A549 (cell line): ENCODE measurements at regions not wholly inside any gene's neighbourhood (a gene's known extent, or its start where the extent isn't known, plus 50 kb on each side); places are given as distances from the start of the nearest gene placed in this dataset.

Experiments
- BHLHE40 ChIP-seq: IDR thresholded peaks from 2 replicates; pipeline ENCODE4 v1.6.1; 2012; ENCODE audit warnings: low read depth, low read length, inconsistent platforms
- CEBPB ChIP-seq, 2 experiments: fragments of >200 bp in 1 of 2; sonication (Bioruptor Twin) in 1 of 2; formaldehyde crosslinking in 1 of 2; IDR thresholded peaks; 2 replicates each; pipeline ENCODE4 v1.6.1; 2012 to 2016
- CTCF ChIP-seq: fragments of >200 bp; sonication (Bioruptor Twin); formaldehyde crosslinking; IDR thresholded peaks from 3 replicates; pipeline ENCODE4 v1.5.1; 2016
- E2F6 ChIP-seq: IDR thresholded peaks from 2 replicates; pipeline ENCODE4 v1.6.1; 2012; ENCODE audit warnings: low read depth, borderline replicate concordance
- ESRRA ChIP-seq: fragments of 150-350 bp; IDR thresholded peaks from 2 replicates; pipeline ENCODE4 v1.6.1; 2014; ENCODE audit warnings: mild to moderate bottlenecking, low read length, borderline replicate concordance
- HOXB5 ChIP-seq: fragments of 250-450 bp; sonication (Bioruptor Pico); IDR thresholded peaks from 2 replicates; pipeline ENCODE4 v1.5.0; 2020; ENCODE audit warnings: mild to moderate bottlenecking, moderate library complexity
- JUNB ChIP-seq: fragments of >200 bp; sonication (Bioruptor Twin); formaldehyde crosslinking; IDR thresholded peaks from 2 replicates; pipeline ENCODE4 v1.6.1; 2016
- NPAS2 ChIP-seq: fragments of 250-450 bp; sonication (Bioruptor Pico); IDR thresholded peaks from 2 replicates; pipeline ENCODE4 v1.8.0; 2022; ENCODE audit warnings: mild to moderate bottlenecking, moderate library complexity, borderline replicate concordance
- POLR2A ChIP-seq: IDR thresholded peaks from 2 replicates; pipeline ENCODE4 v1.6.1; 2012; ENCODE audit warnings: mild to moderate bottlenecking, low read length
- POLR2AphosphoS2 ChIP-seq: conservative IDR thresholded peaks from 2 replicates; pipeline ENCODE4 v1.6.1; 2012; ENCODE audit warnings: low read length, improper control_type of control experiment, inconsistent platforms
- RAD21 ChIP-seq, 2 experiments: fragments of >200 bp in 1 of 2; sonication (Bioruptor Twin) in 1 of 2; formaldehyde crosslinking in 1 of 2; IDR thresholded peaks in 1 of 2; conservative IDR thresholded peaks in 1 of 2; 2 replicates in 1 of 2; 3 replicates in 1 of 2; pipeline ENCODE4 v1.6.1; 2012 to 2018; ENCODE audit warnings: inconsistent platforms in 1 of 2
- RCOR1 ChIP-seq: fragments of 150-350 bp; IDR thresholded peaks from 2 replicates; pipeline ENCODE4 v1.6.1; 2014; ENCODE audit warnings: antibody characterized with exemption, low read length, low read depth
- REST ChIP-seq: fragments of 200-600 bp; sonication (generic); IDR thresholded peaks from 2 replicates; pipeline ENCODE4 v1.6.1; 2016; ENCODE audit warnings: antibody characterized with exemption, mild to moderate bottlenecking, moderate library complexity
- USF2 ChIP-seq: fragments of 450-650 bp; IDR thresholded peaks from 2 replicates; pipeline ENCODE4 v1.6.1; 2014; ENCODE audit warnings: antibody characterized with exemption

- TF ChIP-seq CEBPB (IDR thresholded peaks at IDR 0.05) (no peak), CTCF (no peak), HOXB5 (CRISPR knock-in tag) (no peak), POLR2A (no peak), BHLHE40 (no peak), RAD21 (conservative IDR thresholded peaks at IDR 0.05 in 1 of 2, IDR thresholded peaks at IDR 0.05 in 1 of 2) (no peak), E2F6 (no peak), RCOR1 (no peak), POLR2AphosphoS2 (no peak), JUNB (no peak), REST (no peak), USF2 (no peak), NPAS2 (CRISPR knock-in tag) (no peak), ESRRA (no peak)
These were observed 100.3 kb upstream of the PDE5A start for GRCh38 chr4:119728692-119729593.
